HG03342 (cell line): ENCODE measurements at regions not wholly inside any gene's neighbourhood (a gene's known extent, or its start where the extent isn't known, plus 50 kb on each side); places are given as distances from the start of the nearest gene placed in this dataset.
"Not testable (repeated sequence)": the region's sequence is repeated elsewhere in the genome, so short reads cannot be mapped to it uniquely, and the experiment has no call there.

ENCODE experiments used
- ATAC-seq: cut with Tn5 transposase; IDR thresholded peaks from one replicate; pipeline ENCODE4 v1.9.1; 2021; ENCODE audit warnings: mild to moderate bottlenecking, moderate library complexity; ENCODE audit not compliant: unreplicated experiment

GRCh38 chr2:67614454-67614853 is 217.3 kb downstream of the ETAA1 start:
- ATAC-seq, result no peak

GRCh38 chr2:67616749-67617148 is 219.6 kb downstream of the ETAA1 start:
- ATAC-seq, result no peak

- no peak for ATAC-seq
These were observed 222.1 kb downstream of the ETAA1 start for GRCh38 chr2:67619204-67619603.

GRCh38 chr2:67623741-67624140 is 226.6 kb downstream of the ETAA1 start:
- not testable (repeated sequence) for ATAC-seq

GRCh38 chr2:67625178-67625577 is 228.0 kb downstream of the ETAA1 start:
- ATAC-seq, result no peak

GRCh38 chr2:67625690-67626475 is 228.8 kb downstream of the ETAA1 start:
- ATAC-seq, result no peak

GRCh38 chr2:67626656-67627055 is 229.5 kb downstream of the ETAA1 start:
- ATAC-seq, result no peak

GRCh38 chr2:67627456-67628207 is 230.5 kb downstream of the ETAA1 start:
- no peak for ATAC-seq

- ATAC-seq, result no peak
These were observed 231.8 kb downstream of the ETAA1 start for GRCh38 chr2:67628892-67629291.

GRCh38 chr2:67631483-67631882 is 234.3 kb downstream of the ETAA1 start:
- ATAC-seq, result no peak

GRCh38 chr2:67633212-67633856 is 236.2 kb downstream of the ETAA1 start:
- ATAC-seq, result no peak

GRCh38 chr2:67638146-67638545 is 241.0 kb downstream of the ETAA1 start:
- no peak for ATAC-seq

- ATAC-seq, result no peak
These were observed 244.3 kb downstream of the ETAA1 start for GRCh38 chr2:67641312-67642045.

GRCh38 chr2:67642046-67642382 is 244.9 kb downstream of the ETAA1 start:
- no peak for ATAC-seq

- no peak for ATAC-seq
These were observed 245.8 kb downstream of the ETAA1 start for GRCh38 chr2:67642961-67643360.

GRCh38 chr2:67645280-67646138 is 248.4 kb downstream of the ETAA1 start:
- ATAC-seq, result no peak

GRCh38 chr2:67646714-67647333 is 249.7 kb downstream of the ETAA1 start:
- no peak for ATAC-seq

GRCh38 chr2:67649331-67650261 is 252.5 kb downstream of the ETAA1 start:
- no peak for ATAC-seq
